AG09319 (cell line): ENCODE measurements at regions not wholly inside any gene's neighbourhood (a gene's known extent, or its start where the extent isn't known, plus 50 kb on each side); places are given as distances from the start of the nearest gene placed in this dataset.
"Not testable (repeated sequence)": the region's sequence is repeated elsewhere in the genome, so short reads cannot be mapped to it uniquely, and the experiment has no call there.

ENCODE experiments used
- DNase-seq: peaks from one replicate; pipeline ENCODE4 v3.0.0-alpha.2; 2010; ENCODE audit warnings: low read depth; ENCODE audit errors: extremely low read depth
- TF ChIP-seq, protein P1 (sequence below): IDR thresholded peaks from 2 replicates; pipeline ENCODE4 v1.5.1; 2011; ENCODE audit warnings: low read depth, mild to moderate bottlenecking, inconsistent platforms, low read length, moderate library complexity

- TF ChIP-seq, protein P1, sequence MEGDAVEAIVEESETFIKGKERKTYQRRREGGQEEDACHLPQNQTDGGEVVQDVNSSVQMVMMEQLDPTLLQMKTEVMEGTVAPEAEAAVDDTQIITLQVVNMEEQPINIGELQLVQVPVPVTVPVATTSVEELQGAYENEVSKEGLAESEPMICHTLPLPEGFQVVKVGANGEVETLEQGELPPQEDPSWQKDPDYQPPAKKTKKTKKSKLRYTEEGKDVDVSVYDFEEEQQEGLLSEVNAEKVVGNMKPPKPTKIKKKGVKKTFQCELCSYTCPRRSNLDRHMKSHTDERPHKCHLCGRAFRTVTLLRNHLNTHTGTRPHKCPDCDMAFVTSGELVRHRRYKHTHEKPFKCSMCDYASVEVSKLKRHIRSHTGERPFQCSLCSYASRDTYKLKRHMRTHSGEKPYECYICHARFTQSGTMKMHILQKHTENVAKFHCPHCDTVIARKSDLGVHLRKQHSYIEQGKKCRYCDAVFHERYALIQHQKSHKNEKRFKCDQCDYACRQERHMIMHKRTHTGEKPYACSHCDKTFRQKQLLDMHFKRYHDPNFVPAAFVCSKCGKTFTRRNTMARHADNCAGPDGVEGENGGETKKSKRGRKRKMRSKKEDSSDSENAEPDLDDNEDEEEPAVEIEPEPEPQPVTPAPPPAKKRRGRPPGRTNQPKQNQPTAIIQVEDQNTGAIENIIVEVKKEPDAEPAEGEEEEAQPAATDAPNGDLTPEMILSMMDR, result no peak
- DNase-seq, result no peak
These were observed 155.8 kb upstream of the PTGFR start for GRCh38 chr1:78334952-78335351.

DNA sequence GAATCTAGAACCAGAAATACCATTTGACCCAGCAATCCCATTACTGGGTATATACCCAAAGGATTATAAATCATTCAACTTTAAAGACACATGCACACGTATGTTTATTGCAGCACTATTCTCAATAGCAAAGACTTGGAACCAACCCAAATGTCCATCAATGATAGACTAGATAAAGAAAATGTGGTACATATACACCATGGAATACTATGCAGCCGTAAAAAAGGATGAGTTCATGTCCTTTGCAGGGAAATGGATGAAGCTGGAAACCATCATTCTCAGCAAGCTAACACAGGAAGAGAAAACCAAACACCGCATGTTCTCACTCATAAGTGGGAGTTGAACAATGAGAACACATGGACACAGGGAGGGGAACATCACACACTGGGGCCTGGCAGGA is 154.0 kb upstream of the PTGFR start:
- not testable (repeated sequence) for DNase-seq

DNA sequence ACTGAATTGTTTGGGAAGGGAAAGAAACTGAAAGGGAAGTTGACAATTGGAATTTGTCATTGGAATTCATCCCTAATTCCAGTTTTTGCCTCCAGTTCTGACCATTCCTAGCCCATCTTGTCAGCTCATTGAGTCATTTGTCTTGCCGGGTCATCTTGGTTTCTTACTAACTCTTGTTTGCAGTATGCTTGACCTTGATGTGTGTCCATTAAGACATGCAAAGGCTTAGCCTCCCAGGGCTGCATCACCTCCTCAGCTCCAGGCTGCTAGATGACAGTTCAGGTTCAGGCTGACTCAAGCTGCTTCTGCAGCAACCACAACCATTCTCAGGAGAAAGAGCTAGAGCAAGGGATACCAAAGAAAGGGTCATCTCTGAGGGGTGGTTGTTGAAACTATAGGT is 151.3 kb upstream of the PTGFR start:
- TF ChIP-seq, protein P1, result no peak
- no peak for DNase-seq

GRCh38 chr1:78340006-78340405 is 150.8 kb upstream of the PTGFR start:
- TF ChIP-seq, protein P1, result no peak
- peak; percentile 45 for DNase-seq

DNA sequence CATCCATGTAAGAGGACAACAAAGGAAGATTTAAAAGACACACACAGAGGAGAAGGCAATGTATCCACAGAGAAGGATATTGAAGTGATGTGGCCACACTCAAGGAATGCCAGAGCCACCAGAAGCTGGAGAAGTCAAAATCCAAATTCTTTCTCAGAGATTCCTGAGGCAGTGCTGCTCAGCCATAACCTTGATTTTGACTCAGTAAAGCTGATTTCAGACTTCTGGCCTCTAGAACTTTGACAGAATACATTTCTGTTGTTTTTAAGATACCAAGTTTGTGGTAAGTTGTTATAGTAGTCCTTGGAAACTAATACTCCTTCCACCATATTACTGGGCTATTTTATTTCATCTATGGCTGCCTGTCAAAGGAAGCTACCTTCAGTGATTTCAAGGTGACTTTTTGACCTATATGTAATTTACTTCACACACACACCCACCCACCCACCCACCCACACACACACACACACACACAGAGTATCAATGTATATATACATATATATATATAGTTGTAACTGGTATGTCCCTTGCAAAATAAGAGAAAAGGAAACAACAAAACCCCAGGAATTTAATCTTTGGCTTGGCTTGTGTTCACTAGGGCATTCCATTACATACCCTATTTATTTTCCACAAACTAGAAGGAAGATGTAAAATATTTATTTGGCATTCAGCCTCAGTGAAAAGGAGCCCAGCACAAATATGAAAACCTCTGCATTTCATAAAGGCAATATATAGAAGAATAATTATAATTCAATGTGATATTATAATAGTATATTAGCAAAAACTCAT is 142.1 kb upstream of the PTGFR start:
- DNase-seq, result no peak
- TF ChIP-seq, protein P1, result no peak

DNA sequence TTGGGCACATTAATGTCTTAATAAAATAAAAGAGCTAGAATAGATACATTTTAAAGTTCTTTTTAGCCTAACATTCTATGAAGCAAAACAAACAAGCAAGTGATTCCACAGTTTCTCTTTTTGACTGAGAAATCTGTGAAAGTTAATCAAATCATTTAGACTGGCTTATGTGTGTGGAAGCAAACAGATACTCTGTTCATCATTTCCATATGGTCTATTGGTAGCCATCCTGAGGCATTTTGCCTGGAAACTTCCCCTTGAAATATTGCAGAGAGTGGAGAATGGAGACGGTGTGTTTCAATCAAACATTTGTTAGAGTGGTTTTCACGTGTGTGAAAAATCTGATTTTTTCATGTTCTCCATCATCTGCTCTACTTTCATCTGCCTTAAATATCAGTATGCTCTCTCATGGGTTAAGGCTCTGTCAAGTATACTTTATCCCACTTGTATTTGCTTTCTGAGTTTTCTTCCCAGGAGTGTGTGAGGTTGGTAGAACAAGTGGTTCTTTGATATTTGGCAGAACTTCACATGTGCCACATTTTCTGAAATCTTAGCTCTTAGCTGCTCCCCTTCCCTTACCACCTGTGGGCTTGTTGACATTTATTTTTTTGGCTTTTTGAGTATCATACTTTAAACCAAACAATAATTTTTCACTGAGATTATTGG is 139.1 kb upstream of the PTGFR start:
- TF ChIP-seq, protein P1, result no peak
- no peak for DNase-seq

DNA sequence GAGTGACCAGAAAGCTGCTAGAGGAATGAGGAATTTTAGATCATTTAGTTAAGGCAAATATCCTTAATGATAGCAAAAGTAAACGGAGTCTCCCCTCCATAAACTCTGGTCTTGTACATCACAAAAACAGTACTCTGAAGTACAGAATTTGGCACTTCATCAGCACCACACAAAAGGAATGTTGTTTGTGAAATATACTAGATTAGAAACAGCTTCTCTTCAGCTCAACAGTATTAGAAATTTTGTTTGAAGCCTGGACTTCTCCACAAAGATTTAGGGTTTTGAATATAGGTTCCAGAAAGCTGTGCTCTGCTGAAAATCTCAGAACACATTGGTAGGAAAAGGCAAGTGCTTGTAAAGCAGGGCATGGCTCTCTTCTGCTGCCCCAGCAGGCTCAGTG is 135.1 kb upstream of the PTGFR start:
- TF ChIP-seq, protein P1, result no peak
- DNase-seq, result no peak
